IMR-90 (cell line): ENCODE measurements at regions not wholly inside any gene's neighbourhood (a gene's known extent, or its start where the extent isn't known, plus 50 kb on each side); places are given as distances from the start of the nearest gene placed in this dataset.

Experiments
- ATAC-seq: fragments of 200-7000 bp; cut with Tn5 transposase; 2 replicates; pipeline ENCODE4 v1.9.1; 2020; ENCODE audit warnings: low read depth, mild to moderate bottlenecking, moderate library complexity
- BruUV-seq: library from RNA; stranded (reverse); fragments of 400-500 nt; replicated peaks from 2 replicates; lab custom pipeline; 2021; lab: Mats Ljungman, UMichigan
- CTCF ChIA-PET: fragments of 300-600 bp; formaldehyde crosslinking; extraction: SDS; loops from one replicate; lab custom pipeline; 2021; ENCODE audit warnings: antibody characterized with exemption; lab: Yijun Ruan, JAX
- POLR2A ChIA-PET: fragments of 300-600 bp; sonication (Branson Sonifier 250); formaldehyde crosslinking; loops from one replicate; lab custom pipeline; 2022; ENCODE audit warnings: antibody characterized with exemption; ENCODE audit not compliant: unreplicated experiment; lab: Charles Lee
- DNase-seq: peaks from one replicate; pipeline ENCODE4 v3.0.0; 2013
- H2AFZ ChIP-seq: replicated peaks from 2 replicates; pipeline ENCODE3; 2013; ENCODE audit warnings: low read length, mild to moderate bottlenecking; ENCODE audit not compliant: poor library complexity
- H2AK5ac ChIP-seq: 2 replicates; pipeline ENCODE4 v1.6.1; 2013; ENCODE audit warnings: low read depth, low read length, inconsistent platforms
- H2AK9ac ChIP-seq: replicated peaks from 2 replicates; pipeline ENCODE3; 2013; ENCODE audit warnings: mild to moderate bottlenecking, low read depth, low read length, moderate library complexity; ENCODE audit not compliant: poor library complexity
- H2BK120ac ChIP-seq: 2 replicates; pipeline ENCODE4 v1.6.1; 2013; ENCODE audit warnings: low read depth, low read length, inconsistent platforms
- H2BK15ac ChIP-seq: 3 replicates; pipeline ENCODE4 v1.6.1; 2013; ENCODE audit warnings: low read depth, low read length, inconsistent platforms
- H2BK20ac ChIP-seq: 2 replicates; pipeline ENCODE4 v1.6.1; 2013; ENCODE audit warnings: low read depth, mild to moderate bottlenecking, inconsistent platforms, low read length, moderate library complexity
- H2BK5ac ChIP-seq: 2 replicates; pipeline ENCODE4 v1.6.1; 2013; ENCODE audit warnings: mild to moderate bottlenecking, low read depth, low read length, inconsistent platforms; ENCODE audit not compliant: poor library complexity, severe bottlenecking
- H3K14ac ChIP-seq: replicated peaks from 2 replicates; pipeline ENCODE4 v1.6.1; 2013; ENCODE audit warnings: low read depth, low read length, inconsistent platforms
- H3K18ac ChIP-seq: 2 replicates; pipeline ENCODE4 v1.6.1; 2013; ENCODE audit warnings: low read depth, low read length, control low read depth
- H3K23ac ChIP-seq: 2 replicates; pipeline ENCODE4 v1.6.1; 2013; ENCODE audit warnings: low read depth, low read length, inconsistent platforms
- H3K27ac ChIP-seq: 2 replicates; pipeline ENCODE4 v1.5.1; 2013; ENCODE audit warnings: mild to moderate bottlenecking, control low read depth, low read length; ENCODE audit not compliant: insufficient read depth
- H3K27me3 ChIP-seq: 2 replicates; pipeline ENCODE4 v1.6.1; 2013; ENCODE audit warnings: low read length; ENCODE audit not compliant: control insufficient read depth, insufficient read depth
- H3K36me3 ChIP-seq: 2 replicates; pipeline ENCODE4 v1.6.1; 2013; ENCODE audit warnings: low read length, mixed read lengths; ENCODE audit not compliant: control insufficient read depth, insufficient read depth
- H3K4ac ChIP-seq: 2 replicates; pipeline ENCODE4 v1.6.1; 2013; ENCODE audit warnings: low read depth, low read length, inconsistent platforms
- H3K4me1 ChIP-seq: 2 replicates; pipeline ENCODE4 v1.6.1; 2013; ENCODE audit warnings: low read length, mixed read lengths; ENCODE audit not compliant: control insufficient read depth, insufficient read depth
- H3K4me2 ChIP-seq: 2 replicates; pipeline ENCODE4 v1.6.1; 2013; ENCODE audit warnings: low read depth, mild to moderate bottlenecking, control low read depth, low read length, moderate library complexity
- H3K4me3 ChIP-seq: 2 replicates; pipeline ENCODE4 v1.5.1; 2013; ENCODE audit warnings: low read depth, mild to moderate bottlenecking, control low read depth, low read length, moderate library complexity; ENCODE audit not compliant: insufficient read depth
- H3K56ac ChIP-seq: 2 replicates; pipeline ENCODE4 v1.6.1; 2013; ENCODE audit warnings: low read length, inconsistent platforms; ENCODE audit not compliant: insufficient read depth; ENCODE audit errors: extremely low read depth
- H3K79me1 ChIP-seq, 2 experiments: 2 replicates each; pipeline ENCODE4 v1.6.1; 2013; ENCODE audit warnings: low read length in 2 of 2, inconsistent platforms in 1 of 2, low read depth in 1 of 2
- H3K9ac ChIP-seq: 2 replicates; pipeline ENCODE4 v1.6.1; 2013; ENCODE audit warnings: low read depth, low read length, control low read depth
- H3K9me1 ChIP-seq: 2 replicates; pipeline ENCODE4 v1.6.1; 2013; ENCODE audit warnings: low read length, inconsistent platforms; ENCODE audit not compliant: insufficient read depth
- H3K9me3 ChIP-seq: 2 replicates; pipeline ENCODE4 v1.6.1; 2013; ENCODE audit warnings: low read length; ENCODE audit not compliant: control insufficient read depth, insufficient read depth
- H4K20me1 ChIP-seq: 2 replicates; pipeline ENCODE4 v1.6.1; 2013; ENCODE audit warnings: low read length, inconsistent platforms; ENCODE audit not compliant: insufficient read depth
- H4K5ac ChIP-seq: 2 replicates; pipeline ENCODE4 v1.6.1; 2013; ENCODE audit warnings: mild to moderate bottlenecking, low read depth, low read length, control low read depth
- H4K8ac ChIP-seq, 2 experiments: 2 replicates each; pipeline ENCODE4 v1.6.1; 2013; ENCODE audit warnings: low read depth in 2 of 2, low read length in 2 of 2, control low read depth in 1 of 2, inconsistent platforms in 1 of 2
- H4K91ac ChIP-seq: 2 replicates; pipeline ENCODE4 v1.6.1; 2013; ENCODE audit warnings: low read depth, low read length, inconsistent platforms; ENCODE audit not compliant: insufficient read depth
- MAZ ChIP-seq: IDR thresholded peaks from 2 replicates; pipeline ENCODE4 v1.6.1; 2012; ENCODE audit warnings: low read depth, mild to moderate bottlenecking, low read length, improper control_type of control experiment, moderate library complexity, borderline replicate concordance
- RCOR1 ChIP-seq: IDR thresholded peaks from 2 replicates; pipeline ENCODE4 v1.6.1; 2012; ENCODE audit warnings: mild to moderate bottlenecking, low read length, improper control_type of control experiment; ENCODE audit not compliant: insufficient replicate concordance
- WGBS, 2 experiments: methylation state at CpG; one replicate each; pipeline versions ENCODE4 v1.1.5 to v1.1.7; 2013; ENCODE audit warnings: missing lambda C conversion rate in 2 of 2; ENCODE audit not compliant: insufficient read length in 1 of 2; ENCODE audit errors: extremely low coverage in 2 of 2; 5-methylcytosine and 5-hydroxymethylcytosine counted together
- dilution Hi-C: fragments of 300-500 bp; cut with HindIII; formaldehyde crosslinking; loops from one replicate; pipeline ENCODE4 v1.14.3; 2018; ENCODE audit warnings: low sequenced_read_pairs; ENCODE audit not compliant: unreplicated experiment
- in situ Hi-C: fragments of 300-500 bp; cut with MboI; formaldehyde crosslinking; loops from 3 replicates; pipeline ENCODE4 v1.14.3; 2019; ENCODE audit warnings: low sequenced_read_pairs, inconsistent platforms, mixed read lengths
- intact Hi-C: fragments of 100-400 bp; cut with micrococcal nuclease; formaldehyde crosslinking; loops from 2 replicates; pipeline ENCODE4 v1.10.0; 2022
- TF ChIP-seq, protein P1 (sequence below): fragments of 150-350 bp; IDR thresholded peaks from 2 replicates; pipeline ENCODE4 v1.6.1; 2017; ENCODE audit warnings: mild to moderate bottlenecking, antibody characterized with exemption, low read length, low read depth
- TF ChIP-seq, protein P2 (sequence below): conservative IDR thresholded peaks from 2 replicates; pipeline ENCODE4 v1.5.1; 2012; ENCODE audit warnings: mild to moderate bottlenecking, low read depth, low read length, improper control_type of control experiment

DNA sequence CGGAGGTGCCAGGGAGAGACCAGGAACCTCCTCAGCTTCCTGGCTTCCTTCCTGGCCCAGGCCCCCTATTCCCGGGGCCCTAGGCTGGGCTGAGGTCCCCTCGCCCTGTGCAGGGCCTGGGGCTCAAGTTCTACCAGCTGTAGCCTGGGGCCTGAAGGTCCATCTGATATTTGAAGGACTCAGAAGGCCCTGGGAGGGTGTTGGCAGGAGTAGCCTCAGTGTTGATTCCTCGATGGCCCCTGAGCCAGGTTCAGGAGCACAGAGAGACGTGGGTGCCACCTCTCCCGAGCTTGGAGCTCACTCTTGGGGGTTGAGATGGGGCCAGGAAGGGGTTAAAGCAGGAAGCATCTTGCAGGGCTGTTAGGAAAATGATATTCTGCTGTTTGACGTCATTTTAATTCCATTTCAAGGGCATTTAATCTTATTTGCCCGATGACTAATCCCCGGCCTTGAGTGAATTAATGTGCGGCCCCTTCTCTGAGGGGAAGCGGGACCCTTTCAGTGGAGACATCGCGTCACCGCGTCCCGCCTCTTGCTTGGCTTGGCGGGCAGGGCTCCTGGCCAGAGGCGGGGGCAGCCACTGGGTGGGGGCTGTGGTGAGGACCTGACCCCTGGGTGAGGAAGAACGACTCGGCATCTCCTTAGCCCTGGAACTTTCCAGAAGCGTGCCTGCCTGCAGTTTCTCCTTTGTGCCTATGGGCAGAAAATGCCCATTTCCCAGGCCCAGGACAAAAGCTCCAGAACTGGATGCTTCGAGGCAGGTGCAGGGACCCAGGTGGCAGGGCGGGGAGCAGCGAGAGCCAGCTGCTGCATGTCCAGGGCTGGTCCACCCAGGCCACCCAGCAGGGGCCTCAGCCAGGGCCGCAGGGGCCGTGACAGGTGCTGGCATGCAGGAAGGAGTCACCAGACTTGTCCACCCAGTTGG lies 158.3 kb downstream of the KIF26A start:
- Histone ChIP-seq H3K23ac (no peak overlapping the region), H4K5ac (no peak overlapping the region), H3K27me3 (no peaks in the 10 kb centered on the region), H3K18ac (no peak overlapping the region), H3K36me3 (no peaks in the 10 kb centered on the region), H4K91ac (no peak overlapping the region), H3K14ac (no peak overlapping the region), H2BK15ac (no peak overlapping the region), H2BK20ac (no peak overlapping the region), H3K27ac (no peak overlapping the region), H3K9me1 (no peaks in the 10 kb centered on the region), H2AK5ac (no peak overlapping the region), H2BK5ac (no peak overlapping the region), H3K4me1 (no peaks in the 10 kb centered on the region), H3K56ac (no peak overlapping the region), H4K20me1 (no peaks in the 10 kb centered on the region), H4K8ac (no peak overlapping the region), H3K4me2 (no peak overlapping the region), H2BK120ac (no peak overlapping the region), H2AFZ (no peak overlapping the region), H3K4me3 (no peak overlapping the region), H2AK9ac (no peak overlapping the region), H3K9ac (no peak overlapping the region), H3K9me3 (peaks cover 57% of the 10 kb centered on the region), H3K4ac (no peak overlapping the region), H3K79me1 (no peaks in the 10 kb centered on the region)
- DNase-seq (no peak), ATAC-seq (no peak)
- 87% methylated on average over 3 of the region's 26 CpGs; no CpG with 5 or more reads in 1 of the 2 experiments for WGBS, 2 experiments
- in situ Hi-C loops (no loop called here), dilution Hi-C loops (no loop called here), intact Hi-C loops (no loop called here)
- ChIA-PET CTCF (no interaction called here), POLR2A (no interaction called here)
- TF ChIP-seq, protein P1, sequence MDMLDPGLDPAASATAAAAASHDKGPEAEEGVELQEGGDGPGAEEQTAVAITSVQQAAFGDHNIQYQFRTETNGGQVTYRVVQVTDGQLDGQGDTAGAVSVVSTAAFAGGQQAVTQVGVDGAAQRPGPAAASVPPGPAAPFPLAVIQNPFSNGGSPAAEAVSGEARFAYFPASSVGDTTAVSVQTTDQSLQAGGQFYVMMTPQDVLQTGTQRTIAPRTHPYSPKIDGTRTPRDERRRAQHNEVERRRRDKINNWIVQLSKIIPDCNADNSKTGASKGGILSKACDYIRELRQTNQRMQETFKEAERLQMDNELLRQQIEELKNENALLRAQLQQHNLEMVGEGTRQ, result no peak
- TF ChIP-seq, protein P2, sequence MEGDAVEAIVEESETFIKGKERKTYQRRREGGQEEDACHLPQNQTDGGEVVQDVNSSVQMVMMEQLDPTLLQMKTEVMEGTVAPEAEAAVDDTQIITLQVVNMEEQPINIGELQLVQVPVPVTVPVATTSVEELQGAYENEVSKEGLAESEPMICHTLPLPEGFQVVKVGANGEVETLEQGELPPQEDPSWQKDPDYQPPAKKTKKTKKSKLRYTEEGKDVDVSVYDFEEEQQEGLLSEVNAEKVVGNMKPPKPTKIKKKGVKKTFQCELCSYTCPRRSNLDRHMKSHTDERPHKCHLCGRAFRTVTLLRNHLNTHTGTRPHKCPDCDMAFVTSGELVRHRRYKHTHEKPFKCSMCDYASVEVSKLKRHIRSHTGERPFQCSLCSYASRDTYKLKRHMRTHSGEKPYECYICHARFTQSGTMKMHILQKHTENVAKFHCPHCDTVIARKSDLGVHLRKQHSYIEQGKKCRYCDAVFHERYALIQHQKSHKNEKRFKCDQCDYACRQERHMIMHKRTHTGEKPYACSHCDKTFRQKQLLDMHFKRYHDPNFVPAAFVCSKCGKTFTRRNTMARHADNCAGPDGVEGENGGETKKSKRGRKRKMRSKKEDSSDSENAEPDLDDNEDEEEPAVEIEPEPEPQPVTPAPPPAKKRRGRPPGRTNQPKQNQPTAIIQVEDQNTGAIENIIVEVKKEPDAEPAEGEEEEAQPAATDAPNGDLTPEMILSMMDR, result no peak
- no peak for TF ChIP-seq MAZ
- no peak for TF ChIP-seq RCOR1
- no TSS peak for BruUV-seq
